Epithelial cell of esophagus (primary cell): ENCODE measurements at regions not wholly inside any gene's neighbourhood (a gene's known extent, or its start where the extent isn't known, plus 50 kb on each side); places are given as distances from the start of the nearest gene placed in this dataset.
"Not testable (repeated sequence)": the region's sequence is repeated elsewhere in the genome, so short reads cannot be mapped to it uniquely, and the experiment has no call there.

Experiments
- DNase-seq: peaks from one replicate; pipeline ENCODE4 v3.0.0; 2010; ENCODE audit warnings: low read depth
- H3K4me3 ChIP-seq: 2 replicates; pipeline ENCODE4 v1.5.1; 2011; ENCODE audit warnings: mild to moderate bottlenecking, low read length, control low read depth
- CTCF ChIP-seq: IDR thresholded peaks from 2 replicates; pipeline ENCODE4 v1.5.1; 2011; ENCODE audit warnings: low read depth, mild to moderate bottlenecking, low read length, control low read depth, inconsistent platforms; ENCODE audit not compliant: insufficient read depth; ENCODE audit errors: missing control alignments

GRCh38 chr6:28839443-28840120, 84.2 kb downstream of the TRIM27 start:
- DNase-seq: no peak
- no peak for TF ChIP-seq CTCF
- peak overlapping the region; percentile 64 for H3K4me3 ChIP-seq

- DNase-seq: no peak
- TF ChIP-seq CTCF: peak; percentile 28
- no peak overlapping the region for H3K4me3 ChIP-seq
Observed at GRCh38 chr6:28841290-28841689, 82.5 kb downstream of the TRIM27 start.

GRCh38 chr6:28848756-28849155, 75.0 kb downstream of the TRIM27 start:
- not testable (repeated sequence) for H3K4me3 ChIP-seq, DNase-seq
